ENCODE measurements at regions not wholly inside any gene's neighbourhood (a gene's known extent, or its start where the extent isn't known, plus 50 kb on each side); places are given as distances from the start of the nearest gene placed in this dataset.

GRCh38 chr21:37974081-37974480 lies 57.8 kb upstream of the KCNJ6 start:
- WGBS, 2 donors = 84 to 86% methylated on average over 6 of the region's 6 CpGs
- no peak for TF ChIP-seq CTCF (IDR thresholded peaks at IDR 0.05)
- Histone ChIP-seq H3K4me1 (no peaks in the 10 kb centered on the region), H3K36me3 (no peaks in the 10 kb centered on the region), H3K27me3 (peaks cover 0 to 47% (median 26%) of the 10 kb centered on the region in 7 donors), H3K4me3 (no peak overlapping the region), H3K9me3 (no peaks in the 10 kb centered on the region), H3K27ac (no peak overlapping the region)
- DNase-seq (no peak), ATAC-seq (no peak)
- intact Hi-C loops (cut with DNase I) = no loop called here

GRCh38 chr21:37982496-37983318 lies 66.5 kb upstream of the KCNJ6 start:
- Histone ChIP-seq H3K36me3 (no peaks in the 10 kb centered on the region), H3K27me3 (peaks cover 0 to 29% (median 12%) of the 10 kb centered on the region in 7 donors), H3K4me3 (no peak overlapping the region), H3K27ac (no peak overlapping the region), H3K9me3 (no peaks in the 10 kb centered on the region), H3K4me1 (no peaks in the 10 kb centered on the region)
- 93 to 94% methylated on average over 2 of the region's 2 CpGs for WGBS, 2 donors
- no peak for TF ChIP-seq CTCF (IDR thresholded peaks at IDR 0.05)
- no peak for ATAC-seq
- intact Hi-C loops (cut with DNase I) = no loop called here
- DNase-seq = no peak

- DNase-seq (no peak), ATAC-seq (no peak)
- no peaks in the 10 kb centered on the region for H3K36me3 ChIP-seq
- H3K9me3 ChIP-seq = no peaks in the 10 kb centered on the region
- 51 to 56% methylated on average over 5 of the region's 5 CpGs for WGBS, 2 donors
- H3K27me3 ChIP-seq = peaks cover 0 to 27% (median 11%) of the 10 kb centered on the region in 7 donors
- no peaks in the 10 kb centered on the region for H3K4me1 ChIP-seq
- H3K27ac ChIP-seq = no peak overlapping the region
- intact Hi-C loops (cut with DNase I) = no loop called here
- no peak for TF ChIP-seq CTCF (IDR thresholded peaks at IDR 0.05)
- H3K4me3 ChIP-seq = no peak overlapping the region
Observed at GRCh38 chr21:37983336-37984095, 67.3 kb upstream of the KCNJ6 start.

- Histone ChIP-seq H3K4me1 (no peaks in the 10 kb centered on the region), H3K9me3 (peaks cover 0 to 3% (median 0%) of the 10 kb centered on the region in 11 donors), H3K4me3 (no peak overlapping the region), H3K27ac (no peak overlapping the region), H3K27me3 (peaks cover 0 to 24% (median 10%) of the 10 kb centered on the region in 7 donors), H3K36me3 (no peaks in the 10 kb centered on the region)
- DNase-seq = no peak
- no peak for ATAC-seq
- 88 to 91% methylated on average over 2 of the region's 2 CpGs for WGBS, 2 donors
- TF ChIP-seq CTCF (IDR thresholded peaks at IDR 0.05) = no peak
- intact Hi-C loops (cut with DNase I) = no loop called here
Observed at GRCh38 chr21:37984416-37984815, 68.2 kb upstream of the KCNJ6 start.

Measured in heart right ventricle (tissue), 16 donors.